Panc1 (cell line): ENCODE measurements at regions not wholly inside any gene's neighbourhood (a gene's known extent, or its start where the extent isn't known, plus 50 kb on each side); places are given as distances from the start of the nearest gene placed in this dataset.

Source experiments
- CTCF ChIP-seq: fragments of 450-650 bp; IDR thresholded peaks from 2 replicates; pipeline ENCODE4 v1.5.1; 2017; ENCODE audit warnings: mild to moderate bottlenecking
- POLR2AphosphoS5 ChIP-seq: IDR thresholded peaks from 2 replicates; pipeline ENCODE4 v1.6.1; 2012; ENCODE audit warnings: mild to moderate bottlenecking, low read depth, low read length, moderate library complexity

GRCh38 chr9:20270161-20270560, 352.1 kb downstream of the MLLT3 start:
- TF ChIP-seq CTCF (no peak), POLR2AphosphoS5 (no peak)
